ENCODE measurements at regions not wholly inside any gene's neighbourhood (a gene's known extent, or its start where the extent isn't known, plus 50 kb on each side); places are given as distances from the start of the nearest gene placed in this dataset.
A peak's percentile ranks its signal among the peaks of the same experiment; 100 is the strongest.

- TF ChIP-seq SMAD1 (IDR thresholded peaks at IDR 0.05; ENCODE audit: low read depth, low read length, partially characterized antibody): no peak
- TF ChIP-seq ZFP36 (IDR thresholded peaks at IDR 0.05; ENCODE audit: low read depth, low read length, partially characterized antibody): no peak
- TF ChIP-seq TRIM24 (IDR thresholded peaks at IDR 0.05): 0 out of 4 replicates have a peak, but pooled peaks of 1 of the 2 experiments have one; percentile 22
- TF ChIP-seq, protein P1, sequence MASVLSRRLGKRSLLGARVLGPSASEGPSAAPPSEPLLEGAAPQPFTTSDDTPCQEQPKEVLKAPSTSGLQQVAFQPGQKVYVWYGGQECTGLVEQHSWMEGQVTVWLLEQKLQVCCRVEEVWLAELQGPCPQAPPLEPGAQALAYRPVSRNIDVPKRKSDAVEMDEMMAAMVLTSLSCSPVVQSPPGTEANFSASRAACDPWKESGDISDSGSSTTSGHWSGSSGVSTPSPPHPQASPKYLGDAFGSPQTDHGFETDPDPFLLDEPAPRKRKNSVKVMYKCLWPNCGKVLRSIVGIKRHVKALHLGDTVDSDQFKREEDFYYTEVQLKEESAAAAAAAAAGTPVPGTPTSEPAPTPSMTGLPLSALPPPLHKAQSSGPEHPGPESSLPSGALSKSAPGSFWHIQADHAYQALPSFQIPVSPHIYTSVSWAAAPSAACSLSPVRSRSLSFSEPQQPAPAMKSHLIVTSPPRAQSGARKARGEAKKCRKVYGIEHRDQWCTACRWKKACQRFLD (CRISPR knock-in tag; IDR thresholded peaks at IDR 0.05): peak; percentile 29; the same call in 1 of the 2 replicates
- TF ChIP-seq ID3 (CRISPR knock-in tag; IDR thresholded peaks at IDR 0.05): no peak
- no peak for TF ChIP-seq ID3 (tag; IDR thresholded peaks at IDR 0.05)
- TF ChIP-seq CBX8 (IDR thresholded peaks at IDR 0.05; ENCODE audit: borderline replicate concordance, extremely low read depth, low read depth, low read length, poor library complexity, severe bottlenecking): no peak
- TF ChIP-seq FOXM1 (IDR thresholded peaks at IDR 0.05; ENCODE audit: low read depth): no peak
- TF ChIP-seq FOXM1 (CRISPR knock-in tag; IDR thresholded peaks at IDR 0.05; ENCODE audit: low read depth): no peak
- TF ChIP-seq, protein P2, sequence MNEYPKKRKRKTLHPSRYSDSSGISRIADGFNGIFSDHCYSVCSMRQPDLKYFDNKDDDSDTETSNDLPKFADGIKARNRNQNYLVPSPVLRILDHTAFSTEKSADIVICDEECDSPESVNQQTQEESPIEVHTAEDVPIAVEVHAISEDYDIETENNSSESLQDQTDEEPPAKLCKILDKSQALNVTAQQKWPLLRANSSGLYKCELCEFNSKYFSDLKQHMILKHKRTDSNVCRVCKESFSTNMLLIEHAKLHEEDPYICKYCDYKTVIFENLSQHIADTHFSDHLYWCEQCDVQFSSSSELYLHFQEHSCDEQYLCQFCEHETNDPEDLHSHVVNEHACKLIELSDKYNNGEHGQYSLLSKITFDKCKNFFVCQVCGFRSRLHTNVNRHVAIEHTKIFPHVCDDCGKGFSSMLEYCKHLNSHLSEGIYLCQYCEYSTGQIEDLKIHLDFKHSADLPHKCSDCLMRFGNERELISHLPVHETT (CRISPR knock-in tag; conservative IDR thresholded peaks at IDR 0.05 in 1 of 2, IDR thresholded peaks at IDR 0.05 in 1 of 2): no peak
- no peak for TF ChIP-seq GTF2F1 (IDR thresholded peaks at IDR 0.05; ENCODE audit: low read depth, low read length)
- TF ChIP-seq, protein P3, sequence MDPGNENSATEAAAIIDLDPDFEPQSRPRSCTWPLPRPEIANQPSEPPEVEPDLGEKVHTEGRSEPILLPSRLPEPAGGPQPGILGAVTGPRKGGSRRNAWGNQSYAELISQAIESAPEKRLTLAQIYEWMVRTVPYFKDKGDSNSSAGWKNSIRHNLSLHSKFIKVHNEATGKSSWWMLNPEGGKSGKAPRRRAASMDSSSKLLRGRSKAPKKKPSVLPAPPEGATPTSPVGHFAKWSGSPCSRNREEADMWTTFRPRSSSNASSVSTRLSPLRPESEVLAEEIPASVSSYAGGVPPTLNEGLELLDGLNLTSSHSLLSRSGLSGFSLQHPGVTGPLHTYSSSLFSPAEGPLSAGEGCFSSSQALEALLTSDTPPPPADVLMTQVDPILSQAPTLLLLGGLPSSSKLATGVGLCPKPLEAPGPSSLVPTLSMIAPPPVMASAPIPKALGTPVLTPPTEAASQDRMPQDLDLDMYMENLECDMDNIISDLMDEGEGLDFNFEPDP (CRISPR knock-in tag; IDR thresholded peaks at IDR 0.05): no peak
- no peak for TF ChIP-seq GTF2E2 (tag; IDR thresholded peaks at IDR 0.05)
- no peak for TF ChIP-seq TAL1 (IDR thresholded peaks at IDR 0.05)
- TF ChIP-seq ADNP (tag; IDR thresholded peaks at IDR 0.05): no peak
- TF ChIP-seq RBM34 (IDR thresholded peaks at IDR 0.05; ENCODE audit: borderline replicate concordance, insufficient read depth, low read length): no peak
- TF ChIP-seq ETS2 (tag; IDR thresholded peaks at IDR 0.05; ENCODE audit: borderline replicate concordance, poor library complexity, severe bottlenecking): no peak
- TF ChIP-seq ZNF764 (CRISPR knock-in tag; IDR thresholded peaks at IDR 0.05; ENCODE audit: low read depth): no peak
- no peak for TF ChIP-seq PHB (CRISPR knock-in tag; IDR thresholded peaks at IDR 0.05)
- TF ChIP-seq PHTF2 (CRISPR knock-in tag; IDR thresholded peaks at IDR 0.05): no peak
- TF ChIP-seq, protein P4, sequence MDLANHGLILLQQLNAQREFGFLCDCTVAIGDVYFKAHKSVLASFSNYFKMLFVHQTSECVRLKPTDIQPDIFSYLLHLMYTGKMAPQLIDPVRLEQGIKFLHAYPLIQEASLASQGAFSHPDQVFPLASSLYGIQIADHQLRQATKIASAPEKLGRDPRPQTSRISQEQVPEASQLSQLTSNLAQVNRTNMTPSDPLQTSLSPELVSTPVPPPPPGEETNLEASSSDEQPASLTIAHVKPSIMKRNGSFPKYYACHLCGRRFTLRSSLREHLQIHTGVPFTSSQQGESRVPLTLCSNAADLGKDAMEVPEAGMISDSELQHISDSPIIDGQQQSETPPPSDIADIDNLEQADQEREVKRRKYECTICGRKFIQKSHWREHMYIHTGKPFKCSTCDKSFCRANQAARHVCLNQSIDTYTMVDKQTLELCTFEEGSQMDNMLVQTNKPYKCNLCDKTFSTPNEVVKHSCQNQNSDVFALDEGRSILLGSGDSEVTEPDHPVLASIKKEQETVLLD (IDR thresholded peaks at IDR 0.05): no peak
- no peak for TF ChIP-seq TARDBP (IDR thresholded peaks at IDR 0.05)
These were observed 141.2 kb upstream of the SLC7A14 start (continued) for GRCh38 chr3:170726976-170727661.

All from K562 (cell line).